K562 (cell line): ENCODE measurements at regions not wholly inside any gene's neighbourhood (a gene's known extent, or its start where the extent isn't known, plus 50 kb on each side); places are given as distances from the start of the nearest gene placed in this dataset.

Source experiments
- CBFA2T2 ChIP-seq: fragments of 450-650 bp; conservative IDR thresholded peaks from 2 replicates; pipeline ENCODE4 v1.6.1; 2017; ENCODE audit warnings: mild to moderate bottlenecking
- CBFA2T3 ChIP-seq: fragments of 450-650 bp; IDR thresholded peaks from 2 replicates; pipeline ENCODE4 v1.6.1; 2017
- CBX8 ChIP-seq: fragments of 200-600 bp; sonication (generic); IDR thresholded peaks from 2 replicates; pipeline ENCODE4 v1.6.1; 2012; ENCODE audit warnings: borderline replicate concordance, mixed run types, low read depth, mild to moderate bottlenecking, moderate library complexity, mixed read lengths, low read length, control low read depth, inconsistent platforms; ENCODE audit not compliant: poor library complexity, severe bottlenecking; ENCODE audit errors: extremely low read depth
- HNRNPK ChIP-seq: fragments of 200-400 bp; formaldehyde crosslinking; IDR thresholded peaks from one replicate; pipeline ENCODE4 v1.6.1; 2018; ENCODE audit warnings: mild to moderate bottlenecking, low read depth, low read length; ENCODE audit not compliant: poor library complexity, severe bottlenecking
- JUND ChIP-seq, 2 experiments: IDR thresholded peaks; 2 replicates in 1 of 2; 3 replicates in 1 of 2; pipeline ENCODE4 v1.6.1; 2011; ENCODE audit warnings: borderline replicate concordance in 2 of 2, low read depth in 2 of 2, low read length in 2 of 2, improper control_type of control experiment in 1 of 2, missing biosample characterization in 1 of 2, missing genetic modification characterization in 1 of 2, missing genetic modification reagents in 1 of 2
- KLF13 ChIP-seq: fragments of 450-650 bp; IDR thresholded peaks from 2 replicates; pipeline ENCODE4 v1.6.1; 2016; ENCODE audit warnings: missing genetic modification characterization, low read depth, mild to moderate bottlenecking, missing compliant biosample characterization, moderate library complexity, borderline replicate concordance
- TF ChIP-seq, protein P1 (sequence below): fragments of 250-450 bp; sonication (Bioruptor Pico); IDR thresholded peaks from 2 replicates; pipeline ENCODE4 v1.8.0; 2021; ENCODE audit warnings: moderate library complexity, mild to moderate bottlenecking, inconsistent platforms
- TF ChIP-seq, protein P2 (sequence below), 2 experiments: IDR thresholded peaks; 2 replicates each; pipeline ENCODE4 v1.6.1; 2011; ENCODE audit warnings: borderline replicate concordance in 1 of 2, control low read depth in 1 of 2, low read depth in 1 of 2, low read length in 1 of 2, mild to moderate bottlenecking in 1 of 2, mixed read lengths in 1 of 2, moderate library complexity in 1 of 2; ENCODE audit not compliant: insufficient read depth in 1 of 2, insufficient read length in 1 of 2, poor library complexity in 1 of 2, severe bottlenecking in 1 of 2; ENCODE audit errors: extremely low read depth in 1 of 2

GRCh38 chr2:52995424-52995823 is 772.2 kb upstream of the CHAC2 start (continued):
- TF ChIP-seq, protein P1, sequence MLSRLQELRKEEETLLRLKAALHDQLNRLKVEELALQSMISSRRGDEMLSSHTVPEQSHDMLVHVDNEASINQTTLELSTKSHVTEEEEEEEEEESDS (CRISPR knock-in tag): no peak
- no peak for TF ChIP-seq HNRNPK
- TF ChIP-seq CBFA2T2: no peak
- TF ChIP-seq CBFA2T3: no peak
- no peak for TF ChIP-seq JUND (IDR thresholded peaks at IDR 0.05; ENCODE audit: borderline replicate concordance, low read depth, low read length)
- no peak for TF ChIP-seq JUND (tag; IDR thresholded peaks at IDR 0.05; ENCODE audit: borderline replicate concordance, low read depth, low read length)
- TF ChIP-seq, protein P2, sequence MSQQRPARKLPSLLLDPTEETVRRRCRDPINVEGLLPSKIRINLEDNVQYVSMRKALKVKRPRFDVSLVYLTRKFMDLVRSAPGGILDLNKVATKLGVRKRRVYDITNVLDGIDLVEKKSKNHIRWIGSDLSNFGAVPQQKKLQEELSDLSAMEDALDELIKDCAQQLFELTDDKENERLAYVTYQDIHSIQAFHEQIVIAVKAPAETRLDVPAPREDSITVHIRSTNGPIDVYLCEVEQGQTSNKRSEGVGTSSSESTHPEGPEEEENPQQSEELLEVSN (IDR thresholded peaks at IDR 0.05; ENCODE audit: borderline replicate concordance in 1 of 2, extremely low read depth in 1 of 2, insufficient read depth in 1 of 2, insufficient read length in 1 of 2, low read depth in 1 of 2, low read length in 1 of 2, poor library complexity in 1 of 2, severe bottlenecking in 1 of 2): no peak
- TF ChIP-seq CBX8: no peak
- TF ChIP-seq KLF13 (tag): no peak
- TF ChIP-seq, all 486 proteins: peak for 0
